ENCODE measurements at regions not wholly inside any gene's neighbourhood (a gene's known extent, or its start where the extent isn't known, plus 50 kb on each side); places are given as distances from the start of the nearest gene placed in this dataset.
A peak's percentile ranks its signal among the peaks of the same experiment; 100 is the strongest.
"Not testable (repeated sequence)": the region's sequence is repeated elsewhere in the genome, so short reads cannot be mapped to it uniquely, and the experiment has no call there.

- DNase-seq (ENCODE audit: low spot score): no peak
Observed at GRCh38 chr1:38787041-38787440, 72.5 kb downstream of the RRAGC start.

DNA sequence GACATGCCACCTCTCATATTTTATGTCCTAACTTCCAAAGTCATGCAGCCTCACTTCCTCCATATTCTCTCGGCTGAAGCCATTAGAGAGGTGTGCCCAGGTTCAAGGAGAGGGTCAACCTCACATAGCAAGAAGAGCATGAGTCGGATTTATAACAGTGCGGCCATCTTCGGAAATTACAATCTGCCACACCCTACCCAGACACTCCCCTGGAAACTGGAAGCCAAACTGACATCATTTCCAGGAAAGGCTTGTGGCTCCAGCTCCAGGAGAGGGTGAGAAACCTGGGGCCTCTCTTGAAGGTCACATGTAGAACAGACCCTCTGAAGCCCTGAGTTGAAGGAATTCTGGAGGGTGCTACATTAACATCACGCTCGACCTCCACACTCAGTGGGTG, 73.5 kb downstream of the RRAGC start:
- peak; percentile 73 for DNase-seq (ENCODE audit: low spot score)

DNA sequence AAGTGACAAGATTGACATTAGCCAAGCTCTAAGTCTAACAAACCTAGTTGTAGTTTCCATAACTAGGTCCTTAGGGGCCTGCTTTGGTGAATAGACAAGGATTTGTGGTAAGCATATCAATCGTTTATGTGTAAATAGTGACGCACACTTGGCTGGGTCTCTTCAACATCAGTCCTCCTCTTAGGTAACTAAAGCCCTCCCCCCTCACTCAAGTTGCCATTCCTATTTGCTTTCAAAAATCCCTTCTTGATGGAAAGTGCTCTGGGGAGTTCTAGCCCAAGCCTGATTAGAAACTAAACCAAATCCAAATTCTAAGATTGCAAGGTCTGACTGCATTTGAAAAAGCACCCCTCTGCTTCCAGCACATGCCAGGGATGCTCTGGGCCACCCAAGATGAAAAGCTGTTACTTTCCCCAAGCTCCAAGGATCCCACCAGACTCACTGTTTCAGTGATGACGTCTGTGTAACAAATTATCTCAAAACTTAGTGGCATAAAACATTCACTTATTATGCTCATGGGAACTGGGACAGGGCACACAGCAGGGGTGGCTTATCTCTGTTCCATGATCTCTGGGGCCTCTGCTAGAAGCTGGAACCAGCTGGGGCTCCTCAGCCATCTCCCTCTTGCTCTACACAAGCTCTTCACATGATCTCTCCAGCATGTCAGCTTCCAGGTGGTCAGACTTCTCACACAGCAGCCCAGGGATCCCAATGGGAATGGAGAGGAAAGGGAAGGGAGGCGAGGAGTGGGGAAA, 74.1 kb downstream of the RRAGC start:
- no peak for DNase-seq (ENCODE audit: low spot score)

- DNase-seq (ENCODE audit: low spot score): peak; percentile 4
Observed at GRCh38 chr1:38784452-38785284, 74.9 kb downstream of the RRAGC start.

DNA sequence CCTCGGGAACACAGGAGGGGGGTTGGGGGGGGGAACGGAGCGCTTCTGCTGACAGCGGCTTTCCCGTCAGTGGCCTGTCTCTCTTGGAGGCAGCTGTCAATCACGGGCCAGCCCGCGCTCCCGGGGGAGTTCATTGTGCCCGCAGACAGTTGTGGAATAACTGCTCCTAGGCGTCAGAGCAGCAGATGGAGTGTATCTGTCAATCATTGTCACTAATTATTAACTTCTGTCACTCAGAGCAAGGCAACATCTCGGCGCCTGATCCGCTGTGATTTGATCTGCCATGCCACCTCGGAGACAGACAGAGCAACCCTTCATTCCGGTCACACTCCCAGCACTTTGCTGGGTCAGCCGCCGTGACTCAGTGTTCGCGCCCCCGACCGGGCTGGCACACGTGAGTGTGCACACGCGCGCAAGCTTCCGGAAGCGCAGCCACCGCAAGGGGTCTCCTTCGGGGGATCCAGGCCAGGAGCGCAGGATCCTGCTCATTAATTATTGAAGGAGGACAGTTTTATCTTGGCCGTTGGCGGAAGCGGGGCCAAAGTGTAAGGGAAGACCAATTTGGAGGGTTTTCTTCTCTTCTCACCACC, 75.8 kb downstream of the RRAGC start:
- peak; percentile 75 for DNase-seq (ENCODE audit: low spot score)

DNA sequence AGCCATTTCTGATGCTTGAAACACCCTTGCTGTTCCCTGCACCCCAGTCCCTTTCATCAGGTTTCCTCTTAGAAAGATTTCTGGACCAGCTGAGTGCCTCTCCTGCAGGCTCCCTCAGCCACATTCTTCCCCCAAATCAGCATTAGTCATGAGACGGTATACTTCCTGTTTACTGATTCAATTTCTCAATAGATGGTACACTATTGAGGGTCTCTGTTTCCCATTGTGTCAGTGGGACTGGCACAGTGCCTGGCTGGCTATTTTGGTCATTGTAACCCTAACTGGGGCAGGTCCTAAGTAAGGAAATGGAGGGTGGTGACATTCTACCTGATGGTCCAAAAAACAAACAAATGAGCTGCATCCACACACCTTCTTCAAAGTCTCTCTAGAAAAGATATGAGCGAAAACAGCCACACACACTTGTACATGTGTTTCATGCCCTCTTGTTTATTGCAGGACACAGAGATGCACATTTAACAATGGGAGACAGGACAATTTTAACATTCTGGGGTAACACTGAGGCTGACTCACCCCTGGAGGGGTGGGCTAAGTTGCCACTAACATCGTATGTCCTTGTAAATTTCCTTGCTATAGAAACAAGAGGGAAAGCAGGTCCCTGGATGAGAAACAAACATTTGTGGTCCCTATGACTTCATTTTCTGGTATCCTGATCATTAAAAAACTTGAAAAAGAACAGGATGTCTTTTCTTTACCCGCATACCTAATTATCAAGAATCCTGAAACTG, 77.5 kb downstream of the RRAGC start:
- DNase-seq (ENCODE audit: low spot score): no peak

GRCh38 chr1:38780133-38780532, 79.4 kb downstream of the RRAGC start:
- DNase-seq (ENCODE audit: low spot score): no peak

GRCh38 chr1:38779491-38779890, 80.1 kb downstream of the RRAGC start:
- no peak for DNase-seq (ENCODE audit: low spot score)

DNA sequence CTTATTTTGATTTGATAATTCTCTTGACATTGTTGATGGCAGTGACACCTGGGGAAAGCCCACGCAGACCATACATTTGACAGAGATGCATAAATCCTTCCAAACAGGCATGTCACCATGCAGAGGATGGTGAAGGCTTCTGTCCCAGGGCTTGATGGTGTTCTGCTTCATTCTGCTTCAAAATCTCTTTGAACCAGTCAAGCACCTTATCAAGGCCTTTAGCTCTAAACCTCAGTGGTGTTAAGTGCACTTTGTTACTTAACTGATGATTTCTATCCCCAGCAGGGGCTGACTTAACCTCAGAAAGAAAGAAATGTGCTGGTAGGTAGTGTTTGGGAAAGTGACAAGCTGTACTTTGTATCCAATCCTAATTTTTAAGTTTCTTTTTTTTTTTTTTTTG, 81.1 kb downstream of the RRAGC start:
- no peak for DNase-seq (ENCODE audit: low spot score)

GRCh38 chr1:38778051-38778450, 81.5 kb downstream of the RRAGC start:
- no peak for DNase-seq (ENCODE audit: low spot score)

- no peak for DNase-seq (ENCODE audit: low spot score)
Observed at GRCh38 chr1:38777464-38777957, 82.1 kb downstream of the RRAGC start.

DNA sequence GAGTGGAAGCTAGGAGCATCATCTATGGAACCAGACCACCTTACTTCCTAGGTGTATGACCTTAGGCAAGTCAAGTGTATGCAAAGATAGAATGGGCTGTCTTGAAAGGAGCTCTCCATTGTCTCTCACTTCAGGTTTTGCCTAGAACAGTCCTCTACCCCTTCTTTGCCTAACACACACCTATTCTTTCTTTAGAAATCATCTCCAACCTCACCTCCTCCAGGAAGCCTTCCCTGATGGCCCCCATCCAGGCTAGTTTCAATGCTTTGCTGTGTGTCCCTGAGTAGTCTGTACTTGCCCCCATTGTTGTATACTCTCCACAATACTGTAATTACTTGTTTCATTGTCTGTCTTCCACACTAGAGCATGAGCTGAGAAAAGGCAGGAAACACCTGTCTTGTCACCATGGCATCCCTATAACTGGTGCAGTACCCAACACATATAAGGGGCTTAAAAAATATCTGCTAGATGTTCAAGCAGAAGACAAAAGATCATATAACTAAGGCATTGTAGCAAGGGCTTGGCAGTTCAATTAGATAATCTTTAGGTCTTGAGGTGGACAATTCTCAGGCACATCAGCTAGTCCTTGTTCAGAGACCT, 83.0 kb downstream of the RRAGC start:
- no peak for DNase-seq (ENCODE audit: low spot score)

- DNase-seq (ENCODE audit: low spot score): no peak
Observed at GRCh38 chr1:38775175-38775845, 84.3 kb downstream of the RRAGC start.

- peak; percentile 12 for DNase-seq (ENCODE audit: low spot score)
Observed at GRCh38 chr1:38773483-38773882, 86.1 kb downstream of the RRAGC start.

DNA sequence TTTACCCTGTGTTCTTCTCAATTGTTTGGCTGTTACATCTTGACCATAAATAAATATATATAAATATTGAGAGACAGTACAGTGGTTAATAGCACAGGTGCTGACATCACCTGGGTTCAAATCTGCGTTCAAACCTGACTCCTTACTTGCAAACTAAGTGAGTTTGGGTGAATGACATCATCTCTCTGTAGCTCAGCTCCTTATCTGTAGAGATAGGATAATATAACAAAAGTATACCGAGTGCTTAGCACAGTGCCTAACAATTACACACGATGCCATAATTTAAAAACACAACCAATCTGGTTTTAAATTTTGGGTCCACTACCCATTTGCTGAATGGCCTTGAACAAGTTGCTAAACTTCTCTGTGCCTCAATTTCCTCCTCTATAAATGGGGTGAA, 86.6 kb downstream of the RRAGC start:
- no peak for DNase-seq (ENCODE audit: low spot score)

DNA sequence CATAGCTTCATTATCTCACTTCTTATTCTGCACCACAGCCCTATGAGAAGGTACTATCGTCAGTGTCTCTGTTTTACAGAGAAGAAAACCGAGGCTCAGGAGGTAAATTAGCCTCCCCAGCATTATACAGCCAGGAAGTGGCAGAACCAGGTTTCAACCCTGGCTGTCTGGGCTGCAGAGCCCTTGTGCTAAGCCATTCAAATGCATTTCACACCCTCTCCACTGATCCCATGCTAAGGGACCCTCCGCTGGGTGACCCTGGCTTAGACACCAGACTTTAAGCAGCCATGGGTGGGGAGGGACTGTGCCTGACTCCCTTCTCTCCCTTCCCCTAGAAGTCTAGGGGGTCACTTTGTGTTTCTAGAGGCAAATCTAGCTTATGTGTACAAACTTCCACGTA, 87.5 kb downstream of the RRAGC start:
- no peak for DNase-seq (ENCODE audit: low spot score)

GRCh38 chr1:38770516-38771173, 88.9 kb downstream of the RRAGC start:
- not testable (repeated sequence) for DNase-seq (ENCODE audit: low spot score)

GRCh38 chr1:38766125-38766524, 93.4 kb downstream of the RRAGC start:
- DNase-seq (ENCODE audit: low spot score): no peak

DNA sequence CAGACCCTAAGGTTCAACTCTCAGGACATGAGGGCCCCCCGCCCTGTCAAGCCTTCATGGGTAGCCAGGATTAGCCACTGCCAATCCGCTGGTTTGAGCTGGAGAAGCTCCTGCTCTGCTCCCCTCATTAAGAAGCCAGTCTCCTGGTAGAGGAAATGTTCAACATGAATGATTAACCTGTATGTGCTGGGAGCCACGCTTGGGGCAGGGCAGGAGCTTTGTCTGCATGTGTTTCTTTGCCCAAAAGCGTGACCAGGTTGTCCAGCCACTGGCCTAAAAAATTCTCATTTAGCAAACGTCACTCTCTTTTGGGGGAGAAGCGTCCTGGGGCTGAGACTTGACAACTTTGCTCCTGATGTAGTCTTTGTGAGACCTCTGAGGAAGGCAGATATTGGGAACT, 96.5 kb downstream of the RRAGC start:
- no peak for DNase-seq (ENCODE audit: low spot score)

DNA sequence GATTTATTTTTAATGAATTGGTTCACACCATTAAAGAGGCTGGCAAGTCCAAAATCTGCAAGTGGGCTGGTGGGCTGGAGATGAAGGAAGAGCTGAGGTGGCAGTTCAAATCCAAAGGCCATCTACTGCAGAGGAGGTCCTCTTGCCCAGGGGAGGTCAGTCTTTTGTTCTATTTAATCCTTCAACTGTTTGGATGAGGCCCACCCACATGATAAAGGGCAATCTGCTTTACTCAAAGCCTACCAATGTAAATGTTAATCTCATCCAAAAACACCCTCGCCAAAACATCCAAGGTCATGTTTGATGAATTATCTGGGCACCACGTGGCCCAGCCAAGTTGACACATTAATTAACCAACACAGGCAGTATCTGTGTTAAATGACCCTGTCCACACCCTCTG, 99.0 kb downstream of the RRAGC start:
- no peak for DNase-seq (ENCODE audit: low spot score)

DNA sequence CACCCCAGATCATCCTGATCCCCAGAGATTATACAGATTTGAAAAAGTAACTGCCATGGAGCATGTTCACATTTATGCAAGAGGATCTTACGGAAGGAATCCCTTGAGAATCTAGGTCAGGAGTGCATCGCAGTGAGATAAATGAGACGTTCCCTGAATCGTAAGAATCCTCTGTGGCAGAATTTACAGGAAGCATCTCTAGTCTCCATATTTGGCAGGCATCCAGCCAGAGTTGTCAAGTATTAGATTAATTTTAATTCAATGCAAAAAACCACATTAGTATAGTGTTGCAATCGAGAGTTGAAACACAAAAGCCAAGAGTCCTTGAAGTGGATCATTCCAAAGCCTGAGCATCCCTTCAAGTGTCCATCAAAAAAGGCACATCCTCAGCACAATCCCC, 100.8 kb downstream of the RRAGC start:
- DNase-seq (ENCODE audit: low spot score): no peak

All from SW480 (cell line).